NCI-H2227 (cell line): ENCODE measurements at regions not wholly inside any gene's neighbourhood (a gene's known extent, or its start where the extent isn't known, plus 50 kb on each side); places are given as distances from the start of the nearest gene placed in this dataset.

ENCODE experiments used
- DNase-seq: peaks from one replicate; lab custom pipeline; 2025; ENCODE audit not compliant: unreplicated experiment; lab: John Stamatoyannopoulos, UW

- no peak for DNase-seq
Measured at GRCh38 chr16:79271583-79271982, 329.0 kb downstream of the MAF start.

DNA sequence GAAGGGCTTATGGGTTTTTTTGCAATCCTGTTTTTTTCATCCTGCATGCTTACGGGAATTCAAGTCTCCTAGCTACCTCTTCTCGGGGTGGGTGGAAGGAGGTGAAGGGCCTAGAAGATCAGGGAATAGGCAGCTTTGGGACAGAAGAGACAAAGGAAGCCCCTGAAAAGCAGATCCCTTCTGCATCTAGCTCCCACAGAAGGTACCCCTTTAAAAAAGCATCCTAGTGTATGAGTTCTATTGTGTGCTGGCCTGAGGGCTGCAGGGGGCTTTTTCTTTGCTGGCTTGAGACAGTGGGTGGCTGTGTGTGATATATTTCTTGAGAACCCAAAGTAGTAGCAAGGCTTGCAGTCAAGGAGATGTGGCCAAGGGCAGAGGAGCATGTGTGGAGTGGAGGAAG lies 330.5 kb downstream of the MAF start:
- DNase-seq: no peak

DNA sequence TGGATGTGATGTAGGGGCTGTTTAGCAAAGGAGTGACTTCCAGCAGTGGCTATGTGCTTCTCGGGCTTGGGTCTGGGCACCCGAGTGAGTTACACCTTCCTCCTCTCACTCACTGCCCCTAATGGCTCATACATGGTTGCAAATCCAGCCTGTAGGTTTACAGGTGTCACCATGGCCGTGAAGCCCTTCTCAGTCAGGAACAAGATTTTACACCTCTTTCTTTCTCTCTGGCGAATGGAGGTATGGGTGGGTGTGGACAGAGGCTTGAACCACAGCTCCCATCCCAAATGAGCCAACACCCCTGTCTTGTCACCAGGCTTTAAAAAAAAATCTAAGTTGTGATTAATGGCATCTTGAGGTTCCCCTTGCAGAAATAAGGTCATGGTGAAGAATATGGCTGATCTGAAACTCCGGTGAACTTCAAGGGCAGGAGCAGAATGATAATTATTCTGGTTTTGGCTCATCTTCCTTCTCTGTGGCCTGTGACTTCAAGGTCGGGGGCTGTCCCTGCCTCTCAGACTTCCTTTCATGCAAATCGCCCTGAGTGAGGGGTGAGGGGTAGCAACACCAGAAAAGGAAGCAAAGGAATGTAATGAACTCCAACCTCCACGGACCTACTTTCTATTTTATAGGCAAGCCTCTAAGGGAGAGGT lies 331.2 kb downstream of the MAF start:
- DNase-seq: no peak

DNA sequence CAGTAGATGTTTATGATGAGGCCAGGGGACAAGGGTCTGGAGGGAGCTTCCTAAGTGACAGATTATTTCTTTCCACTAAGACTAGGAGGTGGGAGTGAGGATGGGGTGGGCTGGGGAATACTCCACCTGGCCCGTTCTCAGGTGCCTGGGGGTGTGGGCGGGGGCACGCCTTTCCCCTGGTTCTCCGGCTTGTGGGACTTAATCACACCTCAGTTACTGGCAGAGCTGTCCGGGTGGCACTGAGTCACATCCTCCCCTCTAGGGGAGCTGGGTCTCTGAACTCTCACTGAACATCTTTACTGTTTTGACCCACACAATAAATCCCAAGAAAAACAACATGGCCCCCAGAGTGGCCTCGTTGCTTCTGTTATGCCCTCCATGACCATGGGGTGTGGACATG lies 332.8 kb downstream of the MAF start:
- DNase-seq: no peak

DNA sequence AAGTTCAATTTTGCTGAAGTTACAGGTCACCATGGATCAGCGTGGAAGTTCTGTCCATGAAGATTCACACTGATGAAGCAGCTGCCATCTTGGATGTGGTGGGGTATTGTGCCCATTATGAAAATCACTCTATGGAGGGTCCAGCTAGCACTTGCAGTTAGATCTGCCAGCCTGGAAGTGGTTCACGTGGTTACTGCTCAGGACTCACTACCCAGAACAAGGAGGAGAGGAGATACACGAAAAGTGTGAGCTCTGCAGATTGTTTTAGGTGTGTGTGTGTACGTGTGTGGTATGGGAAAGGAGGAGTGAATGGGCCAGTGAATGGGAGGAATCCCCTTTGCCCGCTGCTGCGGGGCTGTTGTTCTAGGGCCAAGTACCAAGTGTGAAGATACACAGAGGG lies 333.4 kb downstream of the MAF start:
- DNase-seq: no peak

DNA sequence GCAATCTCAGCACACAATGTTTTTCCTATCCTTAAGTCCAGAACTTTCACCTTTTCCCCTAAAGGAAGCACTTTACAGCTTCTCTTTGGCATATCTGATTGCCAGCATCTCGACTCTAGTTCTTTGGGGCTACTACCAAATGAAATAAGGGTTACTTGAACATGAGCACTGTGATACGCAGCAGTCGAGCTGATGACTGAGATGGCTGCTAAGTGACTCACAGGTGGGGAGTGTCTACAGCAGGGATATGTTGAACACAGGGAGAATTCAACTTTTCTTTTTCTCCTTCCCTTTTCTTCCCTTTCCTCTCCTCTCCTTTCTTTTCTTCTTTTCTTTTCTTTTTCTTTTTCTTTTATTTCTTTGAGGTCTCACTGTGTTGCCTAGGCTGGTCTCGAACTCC lies 334.8 kb downstream of the MAF start:
- DNase-seq: no peak

- DNase-seq: no peak
Measured at GRCh38 chr16:79265196-79265595, 335.3 kb downstream of the MAF start.

DNA sequence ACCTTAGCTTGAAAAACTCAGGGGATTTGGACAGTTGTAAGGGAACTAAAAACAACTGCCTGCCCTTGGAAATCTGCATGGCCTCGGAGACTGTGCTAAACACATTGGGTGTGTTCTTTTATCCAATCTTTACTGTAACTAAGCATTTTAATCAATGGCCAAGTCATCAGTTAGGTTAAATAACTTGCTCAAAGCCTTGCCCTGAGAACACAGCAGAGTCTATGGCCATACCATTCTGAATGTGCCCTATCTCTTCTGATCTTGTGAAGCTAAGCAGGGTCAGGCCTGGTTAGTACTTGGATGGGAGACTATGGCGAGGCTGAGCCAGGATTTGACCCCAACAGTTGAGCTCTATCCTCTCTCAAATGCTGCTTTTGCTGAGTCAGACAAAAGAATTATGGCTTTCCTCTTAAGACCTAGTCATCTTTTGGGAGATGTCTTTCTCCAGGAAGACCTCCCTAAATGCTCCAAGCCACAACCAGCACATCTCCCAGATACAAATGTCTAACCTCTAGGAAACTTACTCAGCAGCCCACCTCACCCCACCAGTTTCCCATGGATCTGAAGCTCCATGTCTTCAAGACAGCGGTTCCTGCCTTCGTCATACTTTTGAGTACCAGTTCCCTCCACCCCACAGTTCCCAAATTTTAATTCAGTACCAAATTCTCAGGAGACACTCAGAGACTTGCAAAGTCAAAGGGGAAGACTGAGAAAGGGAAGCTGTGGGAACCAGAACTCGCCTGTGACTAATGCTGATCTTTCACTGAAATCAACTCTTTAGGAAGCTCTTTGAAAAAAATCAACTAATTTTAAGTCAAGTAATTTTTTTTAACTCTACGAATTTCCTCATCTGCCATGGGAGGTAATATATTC lies 336.1 kb downstream of the MAF start:
- no peak for DNase-seq

GRCh38 chr16:79263425-79263824 lies 337.1 kb downstream of the MAF start:
- DNase-seq: no peak
